Liver (tissue), 3 donors: ENCODE measurements at regions not wholly inside any gene's neighbourhood (a gene's known extent, or its start where the extent isn't known, plus 50 kb on each side); places are given as distances from the start of the nearest gene placed in this dataset.

Experiments
- ATF3 ChIP-seq: IDR thresholded peaks from 2 replicates; pipeline ENCODE4 v1.6.1; 2016; ENCODE audit warnings: antibody characterized with exemption
- FOXA1 ChIP-seq: IDR thresholded peaks from 2 replicates; pipeline ENCODE4 v1.6.1; 2016; ENCODE audit warnings: antibody characterized with exemption
- REST ChIP-seq: IDR thresholded peaks from 2 replicates; pipeline ENCODE4 v1.6.1; 2016; ENCODE audit warnings: antibody characterized with exemption, mild to moderate bottlenecking
- TF ChIP-seq, protein P1 (sequence below): fragments of 150-350 bp; IDR thresholded peaks from 2 replicates; pipeline ENCODE4 v1.5.1; 2017; ENCODE audit warnings: improper control_type of control experiment, low read depth, low read length; ENCODE audit not compliant: missing input control
- donor health status: healthy.
- donor health status: healthy.

- TF ChIP-seq, protein P1, sequence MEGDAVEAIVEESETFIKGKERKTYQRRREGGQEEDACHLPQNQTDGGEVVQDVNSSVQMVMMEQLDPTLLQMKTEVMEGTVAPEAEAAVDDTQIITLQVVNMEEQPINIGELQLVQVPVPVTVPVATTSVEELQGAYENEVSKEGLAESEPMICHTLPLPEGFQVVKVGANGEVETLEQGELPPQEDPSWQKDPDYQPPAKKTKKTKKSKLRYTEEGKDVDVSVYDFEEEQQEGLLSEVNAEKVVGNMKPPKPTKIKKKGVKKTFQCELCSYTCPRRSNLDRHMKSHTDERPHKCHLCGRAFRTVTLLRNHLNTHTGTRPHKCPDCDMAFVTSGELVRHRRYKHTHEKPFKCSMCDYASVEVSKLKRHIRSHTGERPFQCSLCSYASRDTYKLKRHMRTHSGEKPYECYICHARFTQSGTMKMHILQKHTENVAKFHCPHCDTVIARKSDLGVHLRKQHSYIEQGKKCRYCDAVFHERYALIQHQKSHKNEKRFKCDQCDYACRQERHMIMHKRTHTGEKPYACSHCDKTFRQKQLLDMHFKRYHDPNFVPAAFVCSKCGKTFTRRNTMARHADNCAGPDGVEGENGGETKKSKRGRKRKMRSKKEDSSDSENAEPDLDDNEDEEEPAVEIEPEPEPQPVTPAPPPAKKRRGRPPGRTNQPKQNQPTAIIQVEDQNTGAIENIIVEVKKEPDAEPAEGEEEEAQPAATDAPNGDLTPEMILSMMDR = no peak
- no peak for TF ChIP-seq FOXA1
- TF ChIP-seq REST = no peak
- no peak for TF ChIP-seq ATF3
These were observed 353.3 kb downstream of the SIPA1L2 start for GRCh38 chr1:232276651-232277050.
